Astrocyte of the hippocampus (primary cell): ENCODE measurements at regions not wholly inside any gene's neighbourhood (a gene's known extent, or its start where the extent isn't known, plus 50 kb on each side); places are given as distances from the start of the nearest gene placed in this dataset.

ENCODE experiments used
- DNase-seq: peaks from one replicate; pipeline ENCODE4 v3.0.0; 2011; ENCODE audit warnings: low read depth, low spot score

DNA sequence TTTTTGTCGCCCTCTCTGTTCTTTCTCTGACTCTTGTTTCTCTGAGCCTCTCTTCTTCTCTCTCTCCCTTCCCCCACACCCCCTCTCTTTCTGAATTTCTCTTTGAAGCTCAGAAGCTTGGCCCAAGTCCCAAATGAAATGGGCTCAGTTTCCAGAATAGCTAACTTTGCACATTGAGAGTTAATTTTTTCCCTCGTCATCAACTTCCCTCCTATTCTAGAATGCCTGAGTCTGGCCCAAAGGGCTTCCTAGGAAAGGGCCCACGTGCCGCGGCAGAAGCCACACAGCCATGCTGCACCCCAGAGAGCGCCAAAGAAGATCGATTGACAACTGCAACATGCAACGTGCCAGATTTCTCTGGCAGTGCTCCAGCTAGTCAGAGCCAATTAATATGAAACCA lies 588.8 kb upstream of the KLF4 start:
- no peak for DNase-seq

DNA sequence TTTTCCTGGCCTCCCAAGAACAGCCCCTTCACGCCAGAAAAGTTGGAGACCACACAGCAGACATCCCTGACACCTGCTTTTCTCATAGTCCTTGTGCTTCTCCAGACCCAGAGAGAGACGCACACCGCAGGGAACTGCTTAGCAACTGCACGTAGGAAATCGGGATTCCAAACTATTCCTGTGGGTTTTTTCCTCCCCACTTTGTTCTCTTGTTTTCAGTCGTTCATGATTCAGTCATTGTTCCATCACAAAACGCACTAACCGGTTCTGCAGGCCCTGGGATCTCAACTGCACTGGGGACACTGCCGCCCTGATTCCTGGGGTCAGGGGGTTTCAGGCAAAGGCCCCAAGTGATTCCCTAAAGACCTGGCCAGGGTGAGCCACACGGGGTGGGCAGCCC lies 588.0 kb upstream of the KLF4 start:
- DNase-seq, result no peak

- peak; percentile 49 for DNase-seq
Observed at GRCh38 chr9:108074900-108075299, 585.3 kb upstream of the KLF4 start.

GRCh38 chr9:108073823-108074222 lies 584.3 kb upstream of the KLF4 start:
- no peak for DNase-seq

DNA sequence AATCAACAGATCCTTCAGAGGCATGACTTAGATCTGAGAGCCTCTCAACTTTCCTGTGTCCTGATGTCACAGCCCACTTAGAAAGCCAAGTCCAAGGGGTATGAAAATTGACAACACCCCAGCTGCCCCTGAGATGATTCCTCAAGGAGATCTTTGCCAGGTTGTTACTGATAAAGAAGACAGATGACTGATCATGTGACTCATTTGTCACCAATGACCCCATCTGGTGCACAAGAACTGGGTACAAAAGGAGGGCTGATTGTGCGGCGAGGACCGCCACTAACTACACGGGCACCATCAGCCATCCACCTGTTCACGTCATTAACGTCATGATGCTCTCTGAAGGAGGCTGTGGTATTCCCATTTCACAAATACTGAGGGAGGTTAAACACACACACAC lies 583.2 kb upstream of the KLF4 start:
- no peak for DNase-seq

- no peak for DNase-seq
Observed at GRCh38 chr9:108070861-108071260, 581.3 kb upstream of the KLF4 start.

DNA sequence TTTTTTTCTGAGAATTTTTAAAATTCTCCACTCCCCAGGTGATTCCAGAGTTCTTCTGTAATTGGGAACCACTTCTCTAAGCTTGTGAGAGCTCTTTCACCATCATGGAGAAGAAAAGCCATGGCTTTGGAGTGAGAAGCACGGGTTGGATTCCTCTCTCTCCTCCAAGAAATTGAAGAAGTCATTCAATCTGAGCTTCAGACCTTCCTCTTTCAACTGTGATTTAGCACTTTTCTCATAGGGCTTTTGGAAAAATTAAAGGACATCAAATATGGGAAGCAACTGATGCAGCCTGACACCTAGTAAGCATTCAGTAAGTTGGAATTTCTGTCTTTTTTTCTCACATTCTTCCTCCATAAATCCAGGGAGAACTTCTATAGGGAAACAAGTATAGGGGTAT lies 580.4 kb upstream of the KLF4 start:
- DNase-seq, result no peak

GRCh38 chr9:108062680-108063079 lies 573.1 kb upstream of the KLF4 start:
- no peak for DNase-seq

DNA sequence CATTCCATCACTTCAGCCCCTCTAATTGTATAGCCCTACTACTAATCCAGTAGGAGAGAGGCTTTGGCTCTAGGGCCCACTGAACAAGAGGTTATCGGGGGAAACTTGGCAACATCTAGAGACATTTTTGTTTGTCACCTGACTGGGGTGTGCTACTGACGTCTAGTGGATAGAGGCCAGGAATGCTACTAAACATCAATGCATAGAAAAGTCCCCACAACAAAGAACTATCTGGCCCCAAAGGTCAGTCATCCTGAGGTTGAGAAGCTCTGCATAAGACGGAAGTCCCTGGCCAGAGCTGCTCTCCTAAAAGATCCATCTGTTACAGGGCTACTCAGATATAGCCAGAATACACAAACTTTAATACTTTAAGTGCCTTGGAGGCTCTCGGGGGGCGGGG lies 570.6 kb upstream of the KLF4 start:
- DNase-seq, result no peak

DNA sequence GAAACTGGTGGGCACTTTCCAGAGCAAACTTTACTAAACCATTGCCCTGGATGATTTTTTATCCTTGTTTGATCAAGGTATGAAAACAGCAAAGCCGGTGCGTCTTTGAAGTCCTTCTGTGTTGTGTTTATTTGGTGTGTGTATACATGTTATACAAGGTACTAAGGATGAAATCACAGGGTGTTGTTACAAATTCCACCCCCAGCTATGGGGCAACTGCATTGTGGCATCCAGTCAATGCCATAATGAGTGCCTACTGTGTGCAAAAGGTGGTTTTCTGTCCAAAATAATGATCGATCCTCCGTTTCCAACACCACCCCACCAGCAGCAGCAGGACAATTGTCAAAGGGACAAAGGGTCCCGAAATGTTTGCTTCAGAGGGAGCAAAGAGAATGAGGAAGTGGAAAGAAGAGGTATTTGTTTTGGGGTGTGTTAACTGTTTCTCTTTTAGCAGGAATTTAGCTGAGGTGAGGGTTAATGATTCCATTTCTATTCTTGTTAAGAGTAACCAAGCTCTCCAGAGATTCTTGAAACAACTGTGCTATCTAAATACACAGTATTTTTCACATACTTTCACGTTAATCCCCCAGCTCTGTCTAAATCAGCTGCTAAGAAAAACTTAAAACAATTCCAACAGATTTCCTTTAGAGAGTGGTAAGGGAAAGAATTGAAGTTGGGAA lies 568.7 kb upstream of the KLF4 start:
- no peak for DNase-seq

DNA sequence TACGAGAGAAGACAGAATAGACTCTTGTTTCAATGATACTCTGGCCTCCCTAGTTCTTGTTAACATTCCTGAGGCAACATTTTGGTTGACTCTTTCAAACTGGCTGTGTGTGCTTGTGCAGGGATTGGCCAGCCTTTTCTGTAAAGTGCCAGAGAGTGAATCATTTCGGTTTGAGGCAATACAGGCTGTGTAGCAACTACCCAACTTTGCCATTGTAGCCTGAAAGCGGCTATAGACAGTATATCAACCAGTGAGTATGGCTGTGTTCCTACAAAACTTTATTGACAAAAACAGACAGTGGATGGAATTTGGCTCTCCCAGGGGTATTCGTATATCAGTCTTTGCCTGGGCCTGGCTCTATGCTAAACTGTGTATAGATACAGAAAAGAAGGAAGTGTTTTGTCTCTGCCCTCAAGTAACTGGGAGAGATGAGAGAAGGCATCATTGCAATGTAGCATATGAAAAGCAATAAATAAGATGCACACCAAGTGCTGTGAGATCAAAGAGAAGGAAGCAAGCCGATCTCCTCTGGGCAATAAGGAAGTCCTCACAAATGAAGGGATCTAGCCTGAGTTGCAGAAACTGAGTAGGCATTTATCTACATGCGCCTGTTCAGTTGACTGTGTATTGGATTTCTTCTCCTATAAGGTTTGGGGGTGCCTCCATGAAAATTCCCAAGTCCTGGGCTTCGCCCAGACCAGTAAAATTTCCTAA lies 568.0 kb upstream of the KLF4 start:
- DNase-seq, result peak; percentile 90

DNA sequence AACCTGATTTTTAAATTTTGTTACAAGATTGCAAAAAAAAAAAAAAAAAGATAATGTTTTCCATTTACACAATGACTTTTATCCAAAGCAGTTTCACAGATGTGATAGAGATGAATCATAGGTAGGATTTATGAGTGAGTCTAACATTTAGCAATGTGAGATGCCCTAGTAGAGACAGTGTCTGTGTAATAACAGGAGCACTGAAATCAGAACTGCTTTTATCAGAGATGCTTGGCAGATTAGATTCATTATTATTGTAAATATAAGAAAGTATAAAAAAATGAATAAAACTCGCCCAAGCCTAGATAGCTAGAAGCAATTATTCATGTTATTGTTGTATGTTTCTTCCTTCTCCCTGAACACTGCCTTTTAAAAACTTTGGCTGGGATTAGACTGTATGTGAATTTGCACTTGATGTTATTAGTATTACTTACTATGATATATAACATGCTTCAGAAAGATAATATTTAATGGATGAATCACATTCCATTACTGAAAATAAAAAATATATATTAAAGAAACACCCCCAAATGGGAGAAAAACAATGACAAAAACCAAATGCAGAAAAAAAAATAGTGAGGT lies 567.3 kb upstream of the KLF4 start:
- DNase-seq, result peak; percentile 20

DNA sequence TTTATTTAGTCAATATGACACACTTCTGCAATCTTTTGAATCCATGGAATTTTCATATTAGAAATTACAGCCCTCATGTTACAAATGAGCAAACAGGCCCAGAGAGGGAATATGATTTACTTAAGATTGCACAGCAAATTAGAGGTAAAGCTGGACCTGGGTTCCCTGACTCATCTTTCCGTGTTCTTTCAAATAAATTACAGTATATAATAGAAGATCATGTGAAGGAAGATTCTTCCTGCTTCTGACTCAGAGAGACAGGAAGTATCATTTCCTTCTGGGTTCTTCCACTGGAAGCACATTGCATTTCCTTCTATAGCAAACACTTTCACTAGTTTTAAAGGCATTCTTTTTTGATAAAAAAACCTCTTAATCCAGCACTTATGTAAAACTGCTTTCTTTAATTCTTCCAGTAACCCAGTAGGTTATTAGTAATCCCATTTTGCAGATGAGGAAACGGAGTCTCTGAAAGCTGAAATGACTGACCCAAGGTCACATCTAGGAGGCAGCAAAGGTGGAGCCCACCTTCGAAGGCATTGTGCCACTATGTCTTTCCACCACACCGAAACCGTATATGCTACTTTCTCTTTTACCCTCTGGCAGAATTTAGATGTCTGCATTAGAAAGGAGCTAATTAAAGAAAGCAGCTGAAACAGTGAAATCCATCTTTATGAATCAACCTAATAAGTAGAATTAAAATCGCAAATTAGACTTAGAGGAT lies 566.7 kb upstream of the KLF4 start:
- no peak for DNase-seq

- no peak for DNase-seq
Observed at GRCh38 chr9:108054131-108054630, 564.6 kb upstream of the KLF4 start.

- DNase-seq, result peak; percentile 71
Observed at GRCh38 chr9:108053555-108054061, 564.0 kb upstream of the KLF4 start.

- no peak for DNase-seq
Observed at GRCh38 chr9:108052431-108053080, 563.0 kb upstream of the KLF4 start.

DNA sequence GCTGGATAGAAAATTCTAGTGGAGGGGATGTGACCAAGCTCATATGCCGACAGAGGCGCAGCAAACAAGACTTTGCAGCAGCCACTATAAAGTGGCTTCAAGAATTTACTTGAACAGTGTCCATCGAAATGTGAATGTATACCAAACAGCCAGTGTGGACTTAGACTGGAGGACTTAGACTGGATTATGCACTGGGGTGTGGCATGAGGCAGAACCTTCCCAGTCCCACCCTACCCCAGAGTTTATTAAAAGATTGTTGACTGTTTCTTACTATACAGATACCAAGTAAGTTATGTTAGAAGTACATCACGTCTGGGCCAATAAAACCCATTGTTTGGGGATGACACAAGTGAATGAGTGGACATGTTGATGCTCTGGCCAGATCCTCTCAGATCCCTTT lies 561.3 kb upstream of the KLF4 start:
- no peak for DNase-seq

- no peak for DNase-seq
Observed at GRCh38 chr9:108049671-108050494, 560.3 kb upstream of the KLF4 start.

DNA sequence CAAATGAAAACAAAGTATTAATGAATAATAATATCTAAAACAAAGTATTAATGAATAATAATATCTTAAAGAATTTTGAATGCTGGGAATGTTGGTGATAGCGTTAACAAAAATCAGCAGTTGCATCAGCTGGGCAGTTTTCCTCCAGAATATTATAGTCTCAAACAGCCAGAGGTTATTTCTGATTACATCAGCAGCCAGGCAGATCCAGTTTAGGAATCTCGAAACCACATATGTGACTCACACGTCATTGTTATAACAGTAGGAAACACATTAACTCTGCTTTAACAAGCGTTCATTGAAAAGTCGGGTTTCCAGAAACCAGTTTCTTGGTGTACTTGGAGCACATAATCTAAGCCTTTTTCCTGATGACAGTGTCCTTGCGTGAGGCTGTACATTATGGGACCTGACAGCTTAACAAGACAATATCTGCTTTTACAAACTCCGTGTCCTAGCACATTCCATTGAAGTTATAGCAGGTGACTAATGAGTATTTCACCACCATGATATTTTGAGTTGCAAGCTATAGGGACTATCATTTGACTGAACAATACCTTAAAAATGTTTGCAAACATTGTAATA lies 559.5 kb upstream of the KLF4 start:
- DNase-seq, result peak; percentile 87

- no peak for DNase-seq
Observed at GRCh38 chr9:108048406-108049025, 558.9 kb upstream of the KLF4 start.
